ENCODE measurements at regions not wholly inside any gene's neighbourhood (a gene's known extent, or its start where the extent isn't known, plus 50 kb on each side); places are given as distances from the start of the nearest gene placed in this dataset.

GRCh38 chr1:117798550-117798949 lies 130.9 kb downstream of the GDAP2 start:
- no peak for DNase-seq (ENCODE audit: low read depth in 4 of 4, low spot score in 1 of 4)

- DNase-seq (ENCODE audit: low read depth in 4 of 4, low spot score in 1 of 4), result no peak
These were observed 126.7 kb downstream of the GDAP2 start for GRCh38 chr1:117802531-117803257.

GRCh38 chr1:117803318-117803717 lies 126.1 kb downstream of the GDAP2 start:
- DNase-seq (ENCODE audit: low read depth in 4 of 4, low spot score in 1 of 4), result no peak

- DNase-seq (ENCODE audit: low read depth in 4 of 4, low spot score in 1 of 4), result no peak
These were observed 119.7 kb downstream of the GDAP2 start for GRCh38 chr1:117809764-117810163.

- DNase-seq (ENCODE audit: low read depth in 4 of 4, low spot score in 1 of 4), result no peak
These were observed 118.9 kb downstream of the GDAP2 start for GRCh38 chr1:117810553-117810952.

- no peak for DNase-seq (ENCODE audit: low read depth in 4 of 4, low spot score in 1 of 4)
These were observed 116.4 kb downstream of the GDAP2 start for GRCh38 chr1:117812869-117813511.
